CD1c-positive myeloid dendritic cell (primary cell): ENCODE measurements at regions not wholly inside any gene's neighbourhood (a gene's known extent, or its start where the extent isn't known, plus 50 kb on each side); places are given as distances from the start of the nearest gene placed in this dataset.
A peak's percentile ranks its signal among the peaks of the same experiment; 100 is the strongest.

ENCODE experiments used
- DNase-seq: peaks from one replicate; pipeline ENCODE4 v3.0.0-alpha.2; 2016; ENCODE audit errors: extremely low spot score

GRCh38 chr5:57711471-57711870 is 228.9 kb upstream of the ACTBL2 start:
- no peak for DNase-seq

DNA sequence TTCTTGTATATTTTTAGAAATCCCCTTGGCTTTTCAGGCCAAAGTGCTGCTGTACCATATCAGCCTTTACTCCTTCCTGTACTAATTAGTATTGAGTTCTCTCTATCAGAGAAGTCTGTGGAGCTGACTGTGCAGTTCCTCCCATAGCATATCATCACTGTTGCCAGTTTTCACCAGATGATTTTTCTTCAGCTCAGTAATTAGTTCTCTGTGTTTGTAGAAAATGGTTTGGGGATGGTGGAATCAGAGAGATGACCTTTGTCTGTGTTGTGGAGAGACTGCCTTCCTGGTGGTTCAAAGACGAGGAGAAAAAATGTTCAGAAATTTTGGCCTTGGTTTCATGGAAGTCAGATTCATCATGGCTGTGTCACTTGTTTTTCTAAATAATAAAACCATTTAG is 227.5 kb upstream of the ACTBL2 start:
- no peak for DNase-seq

GRCh38 chr5:57705769-57706168 is 223.2 kb upstream of the ACTBL2 start:
- DNase-seq, result no peak

GRCh38 chr5:57703721-57704120 is 221.1 kb upstream of the ACTBL2 start:
- DNase-seq, result no peak

GRCh38 chr5:57700484-57700883 is 217.9 kb upstream of the ACTBL2 start:
- DNase-seq, result no peak

DNA sequence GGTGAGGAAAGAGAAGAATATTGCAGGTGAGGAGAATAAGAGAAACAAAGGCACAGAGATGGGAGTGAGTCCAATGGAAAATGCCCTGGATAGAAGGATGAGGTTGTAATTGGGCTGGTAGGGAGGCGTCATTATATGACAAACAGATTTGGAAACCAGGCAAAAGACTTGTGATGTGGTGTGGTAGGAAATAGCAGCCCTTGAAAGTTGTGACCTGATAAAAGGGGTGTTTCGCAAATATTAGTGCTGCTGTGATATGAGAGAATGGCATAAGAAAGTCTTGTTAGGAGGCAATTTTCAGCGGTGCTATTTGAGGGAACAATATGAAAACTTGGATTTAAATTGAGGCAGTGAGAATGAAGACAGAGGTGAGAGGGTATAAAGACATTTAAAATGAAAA is 217.5 kb upstream of the ACTBL2 start:
- no peak for DNase-seq

DNA sequence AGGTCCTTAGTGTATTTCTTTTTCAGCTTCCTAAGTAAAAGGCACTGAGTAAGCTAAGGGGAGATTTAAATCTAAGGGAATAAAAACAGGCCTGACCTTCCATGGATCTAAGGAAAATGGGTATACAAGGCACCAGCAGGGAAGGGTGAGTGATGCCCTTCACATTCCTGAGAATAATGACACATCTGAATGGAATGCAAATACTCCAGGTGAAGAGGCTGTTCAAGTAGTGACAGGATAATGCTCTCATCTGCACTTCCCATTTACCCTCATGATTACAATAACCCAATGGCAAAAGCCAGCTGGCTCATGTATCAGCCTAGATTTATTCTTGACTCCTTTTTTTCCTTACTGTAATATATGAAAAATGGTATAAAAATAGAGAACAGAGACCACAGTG is 216.2 kb upstream of the ACTBL2 start:
- DNase-seq, result no peak

- no peak for DNase-seq
Measured at GRCh38 chr5:57698086-57698485, 215.5 kb upstream of the ACTBL2 start.

GRCh38 chr5:57696825-57697570 is 214.4 kb upstream of the ACTBL2 start:
- DNase-seq, result no peak

DNA sequence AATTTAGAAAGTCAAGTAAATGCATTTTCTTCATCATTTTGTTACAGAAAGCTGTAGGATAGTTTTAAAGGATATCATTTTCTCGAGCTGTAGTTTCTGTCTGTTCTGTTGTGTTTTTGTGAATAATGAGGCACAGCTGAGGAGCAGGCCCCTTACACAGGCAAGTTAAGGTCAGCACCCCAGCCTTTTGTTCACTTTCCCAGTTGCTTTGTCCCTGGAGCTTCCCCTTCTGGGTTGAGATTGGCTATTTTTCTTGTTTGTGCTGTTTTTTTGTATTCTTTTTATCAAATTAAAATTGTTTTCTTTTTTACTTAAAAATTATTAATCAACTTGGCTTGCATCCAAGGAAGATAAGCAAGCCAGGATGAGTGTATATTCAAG is 213.8 kb upstream of the ACTBL2 start:
- DNase-seq, result no peak

DNA sequence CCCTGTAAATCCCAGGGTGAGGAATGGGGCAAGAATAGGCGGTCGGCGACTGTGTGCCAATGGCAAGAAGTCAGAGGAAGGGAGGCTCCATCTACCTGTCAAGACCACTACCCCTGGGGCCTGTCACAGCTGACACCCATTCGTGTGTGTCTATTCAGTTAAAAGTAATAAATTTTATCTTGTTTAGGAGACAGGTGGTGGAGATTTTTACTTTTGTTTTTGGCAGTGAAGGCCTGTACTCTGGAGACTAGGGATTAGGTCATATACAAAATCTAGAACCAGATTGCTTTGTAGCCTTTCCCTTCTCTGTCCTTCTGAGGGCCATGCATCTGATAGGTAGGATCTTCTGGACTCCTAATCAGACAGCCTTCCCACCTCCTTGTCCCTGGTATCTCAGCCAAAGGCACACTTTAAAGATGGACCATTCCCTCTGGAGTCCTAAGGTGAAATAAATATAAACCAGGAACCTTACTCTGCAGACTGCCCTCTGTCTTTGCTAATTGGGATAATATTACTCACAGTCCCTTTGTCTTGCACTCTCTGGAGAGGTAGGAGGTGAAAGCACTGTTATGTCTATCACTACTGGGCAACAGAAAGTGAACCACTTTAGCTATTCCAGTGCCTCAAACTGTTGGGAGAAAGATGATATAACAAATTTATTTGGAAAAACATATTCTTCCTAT is 213.2 kb upstream of the ACTBL2 start:
- no peak for DNase-seq

DNA sequence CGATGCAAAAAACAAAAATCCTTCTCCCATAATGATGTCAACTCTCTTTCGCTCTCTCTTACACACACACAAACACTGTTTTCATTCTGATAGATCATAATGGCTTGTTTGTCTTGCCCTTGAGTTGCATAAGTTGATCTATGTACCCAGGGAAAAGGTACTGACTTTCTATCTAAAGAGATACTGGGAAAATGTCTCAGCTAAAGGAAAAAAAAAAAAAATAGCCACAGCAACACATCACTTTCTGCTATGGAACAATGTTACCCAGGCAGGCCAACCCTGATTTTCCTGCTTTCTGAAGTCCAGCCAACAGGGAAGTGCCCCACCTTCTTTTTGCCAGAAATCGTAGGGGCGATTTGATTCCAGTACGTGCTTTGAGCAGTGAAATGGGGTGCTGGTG is 212.6 kb upstream of the ACTBL2 start:
- DNase-seq, result no peak

DNA sequence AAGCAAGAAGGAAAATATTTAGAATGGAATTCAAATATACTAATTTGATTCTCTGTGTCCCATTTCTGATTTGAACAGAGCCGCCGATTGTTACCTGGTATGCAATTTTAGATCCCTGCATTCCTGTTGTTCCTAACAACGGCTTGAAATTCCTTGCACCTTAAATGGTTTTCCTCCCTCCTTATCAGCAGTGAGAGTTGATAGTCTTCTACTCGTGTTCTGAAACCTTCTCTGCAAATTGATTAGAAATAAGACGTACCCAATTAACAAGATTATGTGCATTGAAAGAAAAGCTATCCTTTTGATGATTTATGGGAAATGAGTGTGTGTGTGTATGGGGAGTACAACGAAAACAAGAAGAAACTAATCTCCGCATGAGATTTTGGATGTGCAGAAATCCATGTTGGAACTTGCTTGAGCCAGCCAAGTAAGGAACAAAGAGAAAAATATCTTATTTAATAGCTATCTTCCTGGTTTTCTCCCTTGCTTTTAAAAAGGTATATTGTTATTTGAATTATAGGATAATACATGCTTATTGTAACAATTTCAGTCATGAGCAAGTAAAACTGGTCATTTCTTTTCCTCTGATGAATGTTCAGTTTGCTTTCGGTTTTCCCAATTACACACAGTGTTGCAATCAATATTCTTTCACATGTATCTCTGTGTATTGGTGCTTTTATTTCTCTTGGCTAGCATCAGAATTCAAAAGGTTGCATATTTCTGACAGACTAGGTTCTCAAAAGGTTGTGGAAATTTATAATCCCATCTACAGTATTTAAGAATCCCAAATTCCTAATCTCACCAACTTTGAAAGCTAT is 211.1 kb upstream of the ACTBL2 start:
- DNase-seq, result no peak

GRCh38 chr5:57692582-57693487 is 210.2 kb upstream of the ACTBL2 start:
- DNase-seq, result peak; percentile 15

DNA sequence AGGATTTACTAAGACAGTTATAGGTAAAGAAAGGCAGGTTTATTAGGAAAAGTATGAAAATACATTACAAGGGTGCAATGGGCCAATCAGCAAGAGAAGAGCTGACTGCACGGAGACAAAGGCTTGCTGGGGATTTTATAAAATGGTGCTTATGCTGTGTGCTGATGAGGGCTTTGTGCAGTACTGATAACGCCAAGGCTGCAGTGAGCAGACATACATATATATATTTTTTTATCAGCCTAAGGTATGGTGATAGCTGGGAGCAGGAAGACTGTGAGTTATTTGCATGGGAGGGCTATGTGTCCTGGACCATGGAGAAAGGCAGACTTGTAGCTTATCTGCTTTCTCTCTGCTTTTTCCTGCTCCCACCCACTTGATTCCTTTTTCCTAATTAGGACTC is 208.1 kb upstream of the ACTBL2 start:
- DNase-seq, result no peak

- DNase-seq, result no peak
Measured at GRCh38 chr5:57687596-57687995, 205.0 kb upstream of the ACTBL2 start.

DNA sequence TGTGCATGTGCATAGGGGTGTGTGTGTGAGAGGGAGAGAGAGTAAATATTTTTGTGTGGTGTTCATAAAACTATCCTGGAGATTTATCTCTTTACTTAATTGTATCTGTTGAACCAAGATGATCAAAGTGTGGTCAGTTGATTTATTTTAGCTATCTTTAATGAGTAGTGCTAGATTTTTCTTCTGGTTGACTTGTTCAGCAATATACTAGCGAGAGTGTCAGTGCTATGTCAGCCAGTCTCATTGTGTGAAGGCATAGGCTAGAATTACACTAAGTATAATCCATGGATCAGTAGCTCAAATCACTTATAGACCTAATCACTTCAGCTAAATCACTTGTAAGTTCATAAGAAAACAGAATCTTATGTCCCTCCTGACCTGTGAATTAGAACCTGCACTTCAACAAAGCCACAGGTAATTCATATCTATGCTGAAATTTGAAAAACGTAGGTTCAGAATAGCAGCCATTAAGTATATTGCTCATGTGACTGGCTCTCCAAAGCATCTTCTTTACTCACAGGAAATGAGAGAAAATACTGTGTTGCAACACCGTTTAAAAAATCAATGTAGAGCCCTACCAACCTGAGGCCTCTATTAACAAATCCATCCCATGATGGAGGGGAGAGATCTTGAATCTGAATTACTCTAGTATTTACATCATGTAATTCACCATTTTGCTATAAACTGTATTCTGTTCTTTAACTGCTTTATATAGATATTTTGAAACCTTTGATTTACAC is 203.1 kb upstream of the ACTBL2 start:
- DNase-seq, result no peak

GRCh38 chr5:57684299-57684702 is 201.7 kb upstream of the ACTBL2 start:
- no peak for DNase-seq

DNA sequence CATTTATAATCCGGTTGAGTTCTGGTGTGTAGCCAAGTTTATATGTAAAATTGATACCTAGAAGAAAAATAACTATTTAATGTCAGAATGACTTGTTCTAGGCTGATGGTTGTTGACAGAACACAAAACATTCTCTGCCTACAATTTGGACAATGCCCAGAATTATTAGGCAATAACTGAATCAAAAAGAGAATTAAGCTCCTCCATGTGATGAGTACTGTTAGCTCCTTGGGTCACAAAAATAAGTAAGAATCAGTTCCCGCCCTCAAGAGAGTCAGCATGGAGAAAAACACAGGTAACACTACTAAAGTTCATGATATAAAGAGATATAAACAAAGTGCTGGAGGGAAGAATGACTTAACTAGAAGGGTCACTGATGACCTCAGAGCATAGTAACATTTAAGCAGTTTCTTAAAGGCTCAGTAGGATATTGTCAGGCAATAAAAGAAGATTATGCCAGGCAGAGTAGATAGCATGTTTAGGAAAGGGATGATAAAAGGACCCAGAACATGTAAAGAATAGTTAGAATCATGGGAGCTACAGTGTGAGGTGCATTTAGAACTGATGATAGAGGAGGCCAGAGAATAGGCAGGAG is 200.5 kb upstream of the ACTBL2 start:
- no peak for DNase-seq

DNA sequence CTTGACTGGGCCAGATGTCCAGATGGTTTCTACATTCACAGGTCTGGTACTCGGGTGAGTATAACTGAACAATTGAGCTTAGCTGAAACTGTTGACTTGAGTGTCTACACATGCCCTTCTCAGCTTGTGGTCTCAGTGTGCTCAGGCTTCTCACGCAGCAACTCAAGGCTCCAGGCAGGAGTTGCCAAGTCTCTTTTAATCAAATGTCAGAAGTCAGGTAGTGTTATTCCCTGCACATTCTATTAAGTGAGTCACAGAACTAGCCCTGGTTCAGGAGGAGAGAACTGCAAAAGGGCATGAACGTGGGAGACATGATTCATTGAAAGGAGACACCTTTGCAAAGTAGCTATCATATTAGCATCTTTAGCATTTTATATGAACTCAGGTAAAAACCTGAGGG is 199.3 kb upstream of the ACTBL2 start:
- DNase-seq, result no peak

DNA sequence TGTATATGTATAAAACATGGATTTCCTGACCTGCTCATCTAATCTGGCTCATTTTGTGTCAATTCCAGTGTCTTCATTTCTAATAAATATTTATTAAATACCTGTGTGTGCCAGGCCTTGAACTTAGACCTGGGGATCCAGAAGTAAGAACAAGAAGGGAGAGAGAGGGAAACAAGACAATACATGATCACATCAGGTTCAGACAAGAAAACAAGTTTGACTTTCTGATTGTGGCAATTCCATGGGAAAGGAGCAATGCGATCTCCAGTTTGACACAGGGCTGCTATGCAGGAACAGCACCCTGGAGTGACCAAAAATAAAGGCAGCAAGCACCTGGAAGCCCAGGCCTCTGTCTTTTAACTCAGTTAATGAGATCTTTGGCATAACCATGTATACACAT is 198.1 kb upstream of the ACTBL2 start:
- DNase-seq, result no peak
